Transverse colon (tissue), 4 donors: ENCODE measurements at regions not wholly inside any gene's neighbourhood (a gene's known extent, or its start where the extent isn't known, plus 50 kb on each side); places are given as distances from the start of the nearest gene placed in this dataset.

Experiments used
- DNase-seq: peaks from one replicate; pipeline ENCODE4 v3.0.0-alpha.2; 2019
- H3K27ac ChIP-seq, 4 donors: fragments of 200-600 bp; sonication (generic); 2 replicates each; pipeline ENCODE4 v1.5.1; 2016 to 2018; ENCODE audit warnings: inconsistent platforms in 4 of 4
- H3K27me3 ChIP-seq: fragments of 200-600 bp; sonication (generic); 2 replicates; pipeline ENCODE4 v1.5.1; 2017; ENCODE audit warnings: inconsistent platforms
- H3K36me3 ChIP-seq, 4 donors: fragments of 200-600 bp; sonication (generic); 2 replicates each; pipeline ENCODE4 v1.5.1; 2017 to 2019; ENCODE audit warnings: inconsistent platforms in 4 of 4
- H3K4me1 ChIP-seq, 4 donors: fragments of 200-600 bp; sonication (generic); 2 replicates each; pipeline ENCODE4 v1.5.1; 2017 to 2020; ENCODE audit warnings: inconsistent platforms in 4 of 4
- H3K4me3 ChIP-seq, 4 donors: fragments of 200-600 bp; sonication (generic); 1 replicate in 1 of 4; 2 replicates in 3 of 4; pipeline versions ENCODE4 v1.5.1 to v1.6.1; 2017 to 2019; ENCODE audit warnings: inconsistent platforms in 4 of 4
- H3K9me3 ChIP-seq, 2 donors: fragments of 200-600 bp; sonication (generic); 2 replicates each; pipeline ENCODE4 v1.5.1; 2017 to 2019; ENCODE audit warnings: inconsistent platforms in 2 of 2
- EP300 ChIP-seq: sonication (generic); formaldehyde crosslinking; IDR thresholded peaks from one replicate; pipeline ENCODE4 v1.6.1; 2017; ENCODE audit warnings: antibody characterized with exemption, low read depth
- POLR2A ChIP-seq: fragments of 450-650 bp; IDR thresholded peaks from one replicate; pipeline ENCODE4 v1.6.1; 2016; ENCODE audit warnings: antibody characterized with exemption, mild to moderate bottlenecking, moderate library complexity
- POLR2AphosphoS5 ChIP-seq, 3 donors: sonication (generic); formaldehyde crosslinking; IDR thresholded peaks; one replicate each; pipeline ENCODE4 v1.6.1; 2016; ENCODE audit warnings: antibody characterized with exemption in 3 of 3
- WGBS, 2 donors: methylation state at CpG; one replicate each; pipeline ENCODE4 v1.1.5; 2018; ENCODE audit warnings: low coverage in 1 of 2; 5-methylcytosine and 5-hydroxymethylcytosine counted together
- in situ Hi-C, 4 donors: fragments of 200-750 bp; cut with MboI; loops; one replicate each; pipeline versions ENCODE4 v1.15.0 to v1.15.1; 2017; ENCODE audit warnings: low sequenced_read_pairs in 3 of 4, low pct_ligation_motif_present in 1 of 4, low pct_unique_long_range_greater_than_20kb in 1 of 4
- intact Hi-C: fragments of 100-400 bp; cut with DNase I; formaldehyde crosslinking; loops from one replicate; pipeline ENCODE4 v1.15.1; 2023; ENCODE audit warnings: low total_unique reads
- TF ChIP-seq, protein P1 (sequence below), 5 experiments: fragments of 200-600 bp in 3 of 5; fragments of 450-650 bp in 2 of 5; sonication (generic) in 3 of 5; IDR thresholded peaks; 1 replicate in 2 of 5; 2 replicates in 3 of 5; pipeline ENCODE4 v1.5.1; 2016 to 2017; ENCODE audit warnings: antibody characterized with exemption in 5 of 5, inconsistent platforms in 3 of 5, mild to moderate bottlenecking in 2 of 5, moderate library complexity in 1 of 5

DNA sequence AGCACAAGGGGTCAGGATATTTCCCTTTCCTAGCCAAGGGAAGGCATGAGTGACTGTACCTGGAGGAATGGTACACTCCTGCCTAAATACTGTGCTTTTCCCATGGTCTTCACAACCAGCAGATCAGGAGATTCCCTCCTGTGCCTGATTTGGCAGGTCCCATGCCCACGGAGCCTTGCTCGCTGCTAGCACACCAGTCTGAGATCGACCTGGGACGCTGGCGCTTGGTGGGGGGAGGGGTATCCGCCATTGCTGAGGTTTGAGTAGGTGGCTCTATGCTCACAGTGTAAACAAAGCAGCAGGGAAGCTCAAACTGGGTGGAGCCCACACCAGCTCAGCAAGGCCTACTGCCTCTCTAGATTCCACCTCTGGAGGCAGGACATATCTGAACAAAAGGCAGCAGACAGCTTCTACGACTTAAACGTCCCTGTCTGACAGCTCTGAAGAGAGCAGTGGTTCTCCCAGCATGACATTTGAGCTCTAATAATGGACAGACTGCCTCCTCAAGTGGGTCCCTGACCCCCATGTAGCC, 486.0 kb upstream of the CHRM3 start:
- Histone ChIP-seq H3K9me3 (no peaks in the 10 kb centered on the region), H3K27me3 (no peaks in the 10 kb centered on the region), H3K36me3 (no peaks in the 10 kb centered on the region), H3K27ac (no peak overlapping the region), H3K4me1 (no peaks in the 10 kb centered on the region), H3K4me3 (no peak overlapping the region)
- in situ Hi-C loops (no loop called here), intact Hi-C loops (no loop called here)
- DNase-seq: no peak
- 93% methylated on average over 8 of the region's 8 CpGs; no CpG with 5 or more reads in 1 of the 2 donors for WGBS, 2 donors
- TF ChIP-seq POLR2A (no peak), EP300 (no peak), POLR2AphosphoS5 (IDR thresholded peaks at IDR 0.05) (no peak)
- TF ChIP-seq, protein P1, sequence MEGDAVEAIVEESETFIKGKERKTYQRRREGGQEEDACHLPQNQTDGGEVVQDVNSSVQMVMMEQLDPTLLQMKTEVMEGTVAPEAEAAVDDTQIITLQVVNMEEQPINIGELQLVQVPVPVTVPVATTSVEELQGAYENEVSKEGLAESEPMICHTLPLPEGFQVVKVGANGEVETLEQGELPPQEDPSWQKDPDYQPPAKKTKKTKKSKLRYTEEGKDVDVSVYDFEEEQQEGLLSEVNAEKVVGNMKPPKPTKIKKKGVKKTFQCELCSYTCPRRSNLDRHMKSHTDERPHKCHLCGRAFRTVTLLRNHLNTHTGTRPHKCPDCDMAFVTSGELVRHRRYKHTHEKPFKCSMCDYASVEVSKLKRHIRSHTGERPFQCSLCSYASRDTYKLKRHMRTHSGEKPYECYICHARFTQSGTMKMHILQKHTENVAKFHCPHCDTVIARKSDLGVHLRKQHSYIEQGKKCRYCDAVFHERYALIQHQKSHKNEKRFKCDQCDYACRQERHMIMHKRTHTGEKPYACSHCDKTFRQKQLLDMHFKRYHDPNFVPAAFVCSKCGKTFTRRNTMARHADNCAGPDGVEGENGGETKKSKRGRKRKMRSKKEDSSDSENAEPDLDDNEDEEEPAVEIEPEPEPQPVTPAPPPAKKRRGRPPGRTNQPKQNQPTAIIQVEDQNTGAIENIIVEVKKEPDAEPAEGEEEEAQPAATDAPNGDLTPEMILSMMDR (IDR thresholded peaks at IDR 0.05): no peak

DNA sequence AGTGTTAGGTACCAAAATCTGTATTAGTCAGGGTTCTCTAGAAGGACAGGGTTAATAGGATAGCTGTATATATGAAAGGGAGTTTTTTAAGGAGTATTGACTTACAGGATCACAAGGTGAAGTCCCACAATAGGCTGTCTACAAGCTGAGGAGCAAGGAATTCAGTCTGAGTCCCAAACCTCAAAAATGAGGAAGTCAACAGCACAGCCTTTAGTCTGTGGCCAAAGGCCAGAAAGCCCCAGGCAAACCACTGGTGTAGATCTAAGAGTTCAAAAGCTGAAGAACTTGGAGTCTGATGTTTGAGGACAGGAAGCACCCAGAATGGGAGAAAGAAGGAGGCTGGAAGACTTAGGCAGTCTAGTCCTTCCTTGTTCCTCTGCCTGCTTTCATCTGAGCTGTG, 487.5 kb upstream of the CHRM3 start:
- Histone ChIP-seq H3K9me3 (no peaks in the 10 kb centered on the region), H3K27ac (no peak overlapping the region), H3K36me3 (no peaks in the 10 kb centered on the region), H3K4me3 (no peak overlapping the region), H3K27me3 (no peaks in the 10 kb centered on the region), H3K4me1 (no peaks in the 10 kb centered on the region)
- in situ Hi-C loops (no loop called here), intact Hi-C loops (no loop called here)
- TF ChIP-seq POLR2A: no peak
- TF ChIP-seq, protein P1 (IDR thresholded peaks at IDR 0.05): no peak
- TF ChIP-seq POLR2AphosphoS5 (IDR thresholded peaks at IDR 0.05): no peak
- TF ChIP-seq EP300: no peak
- DNase-seq: no peak

DNA sequence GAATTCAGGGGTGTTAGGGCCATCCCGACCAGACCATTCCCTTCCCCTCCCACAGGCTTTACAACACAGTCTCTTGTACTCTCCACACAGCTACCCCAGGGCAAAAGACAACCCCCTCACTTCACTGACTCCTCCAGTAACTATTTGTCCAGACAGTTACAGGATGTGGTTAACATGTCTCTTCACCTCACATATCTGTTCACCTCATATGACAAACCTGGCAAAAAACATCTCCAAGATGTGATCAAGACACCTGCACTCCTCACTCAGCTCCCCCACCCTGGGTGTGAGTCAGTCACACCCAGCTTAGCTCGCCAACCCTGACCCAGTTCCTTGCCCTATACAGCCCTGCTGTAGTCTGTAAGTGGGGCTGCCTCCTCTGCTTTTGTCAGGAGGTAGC, 490.5 kb upstream of the CHRM3 start:
- 38% methylated on average over 2 of the region's 2 CpGs; no CpG with 5 or more reads in 1 of the 2 donors for WGBS, 2 donors
- no peak for DNase-seq
- H3K27me3 ChIP-seq: no peaks in the 10 kb centered on the region
- intact Hi-C loops: no loop called here
- TF ChIP-seq POLR2A (no peak), POLR2AphosphoS5 (IDR thresholded peaks at IDR 0.05) (no peak)
- TF ChIP-seq, protein P1 (IDR thresholded peaks at IDR 0.05): no peak
- in situ Hi-C loops: no loop called here
- no peaks in the 10 kb centered on the region for H3K9me3 ChIP-seq
- H3K4me3 ChIP-seq: no peak overlapping the region
- H3K27ac ChIP-seq: no peak overlapping the region
- H3K4me1 ChIP-seq: no peaks in the 10 kb centered on the region
- H3K36me3 ChIP-seq: no peaks in the 10 kb centered on the region

DNA sequence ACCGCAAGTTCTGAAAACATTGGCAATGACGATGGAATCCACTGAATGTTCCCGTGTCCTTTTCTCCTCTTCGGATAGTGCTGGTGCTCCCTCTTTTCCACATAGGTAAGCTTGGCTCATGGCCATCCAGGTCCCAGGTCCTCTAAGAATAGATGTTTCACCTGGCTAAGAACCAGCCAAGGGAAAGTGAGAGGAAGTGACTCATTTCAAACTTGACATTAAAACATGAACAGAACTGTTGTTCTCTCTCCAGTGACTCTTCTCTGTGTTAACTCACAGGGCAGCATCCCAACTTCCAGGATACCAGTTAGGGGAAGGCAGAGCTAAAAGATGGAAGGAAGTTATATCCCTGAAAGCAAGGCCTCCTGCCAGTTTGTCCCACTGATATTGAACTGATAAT, 493.8 kb upstream of the CHRM3 start:
- intact Hi-C loops (no loop called here), in situ Hi-C loops (no loop called here)
- no peak overlapping the region for H3K4me3 ChIP-seq
- 63 to 71% methylated on average over 4 of the region's 4 CpGs for WGBS, 2 donors
- no peaks in the 10 kb centered on the region for H3K9me3 ChIP-seq
- no peak overlapping the region for H3K27ac ChIP-seq
- no peaks in the 10 kb centered on the region for H3K4me1 ChIP-seq
- TF ChIP-seq POLR2AphosphoS5 (IDR thresholded peaks at IDR 0.05) (no peak), EP300 (no peak), POLR2A (no peak)
- TF ChIP-seq, protein P1 (IDR thresholded peaks at IDR 0.05): no peak
- no peaks in the 10 kb centered on the region for H3K27me3 ChIP-seq
- H3K36me3 ChIP-seq: no peaks in the 10 kb centered on the region
- no peak for DNase-seq
